ENCODE measurements at regions not wholly inside any gene's neighbourhood (a gene's known extent, or its start where the extent isn't known, plus 50 kb on each side); places are given as distances from the start of the nearest gene placed in this dataset.

DNA sequence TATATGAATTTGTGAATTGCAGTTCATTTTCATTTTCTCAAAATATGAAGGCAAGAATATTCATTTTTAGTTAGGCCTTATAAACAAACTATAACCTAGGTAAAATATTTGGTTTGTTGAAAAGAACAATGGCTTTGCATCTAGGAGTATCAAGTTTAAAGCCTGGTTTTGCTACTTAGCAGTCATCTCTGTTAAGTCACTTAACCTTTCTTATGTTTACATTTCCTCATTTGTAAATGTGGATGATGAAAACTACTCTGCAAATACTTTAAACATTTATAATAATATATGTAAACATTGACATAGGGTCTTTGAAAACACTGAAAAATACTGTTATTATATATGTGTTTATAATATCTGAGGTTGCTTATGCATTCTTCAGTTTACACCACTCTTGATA, 135.5 kb downstream of the CENPW start:
- TF ChIP-seq CTCF (IDR thresholded peaks at IDR 0.05) (no peak), POLR2A (IDR thresholded peaks at IDR 0.05) (no peak)
